ENCODE measurements at regions not wholly inside any gene's neighbourhood (a gene's known extent, or its start where the extent isn't known, plus 50 kb on each side); places are given as distances from the start of the nearest gene placed in this dataset.

DNA sequence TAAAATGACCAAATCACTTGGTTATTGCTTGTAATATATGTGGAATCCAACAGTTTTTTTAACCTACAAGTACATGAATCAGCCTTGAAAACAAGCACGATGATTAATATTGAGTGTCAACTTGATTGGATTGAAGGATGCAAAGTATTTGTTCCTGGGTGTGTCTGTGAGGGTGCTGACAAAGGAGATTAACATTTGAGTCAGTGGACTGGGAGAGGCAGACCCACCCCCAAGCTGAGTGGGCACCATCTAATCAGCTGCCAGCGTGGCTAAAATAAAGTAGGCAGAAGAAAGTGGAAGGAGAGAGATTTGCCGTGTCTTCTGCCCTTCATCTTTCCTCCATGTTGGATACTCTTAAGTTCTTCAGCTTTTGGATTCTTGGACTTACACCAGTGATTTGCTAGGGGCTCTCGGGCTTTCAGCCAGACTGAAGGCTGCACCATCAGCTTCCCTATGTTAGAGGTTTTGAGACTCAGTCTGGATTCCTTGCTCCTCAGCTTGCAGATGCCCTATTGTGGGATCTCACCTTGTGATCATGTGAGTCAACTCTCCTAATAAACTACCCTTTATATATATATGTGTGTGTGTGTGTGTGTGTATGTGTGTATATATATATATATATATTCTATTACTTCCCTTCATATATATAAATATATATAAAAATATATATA lies 118.4 kb upstream of the WDR11 start:
- Histone ChIP-seq H4K20me1 (ENCODE audit: low read depth) (no peaks in the 10 kb centered on the region), H3K27me3 (no peaks in the 10 kb centered on the region), H3K4me1 (no peaks in the 10 kb centered on the region), H2AFZ (replicated peaks) (no peak overlapping the region), H3K9me3 (ENCODE audit: low read depth) (no peaks in the 10 kb centered on the region), H3K79me2 (ENCODE audit: low read depth) (no peaks in the 10 kb centered on the region), H3F3A (ENCODE audit: low read depth) (peaks cover 16% of the 10 kb centered on the region), H3K4me2 (no peak overlapping the region), H3K27ac (no peak overlapping the region), H3K4me3 (no peak overlapping the region), H3K36me3 (no peaks in the 10 kb centered on the region), H3K9ac (no peak overlapping the region)
- H3K36me3 Mint-ChIP-seq, result no peaks in the 10 kb centered on the region
- no peaks in the 10 kb centered on the region for H3K4me1 Mint-ChIP-seq
- no peak overlapping the region for H3K4me3 Mint-ChIP-seq
- no peaks in the 10 kb centered on the region for H3K9me3 Mint-ChIP-seq
- TF ChIP-seq, protein P1, sequence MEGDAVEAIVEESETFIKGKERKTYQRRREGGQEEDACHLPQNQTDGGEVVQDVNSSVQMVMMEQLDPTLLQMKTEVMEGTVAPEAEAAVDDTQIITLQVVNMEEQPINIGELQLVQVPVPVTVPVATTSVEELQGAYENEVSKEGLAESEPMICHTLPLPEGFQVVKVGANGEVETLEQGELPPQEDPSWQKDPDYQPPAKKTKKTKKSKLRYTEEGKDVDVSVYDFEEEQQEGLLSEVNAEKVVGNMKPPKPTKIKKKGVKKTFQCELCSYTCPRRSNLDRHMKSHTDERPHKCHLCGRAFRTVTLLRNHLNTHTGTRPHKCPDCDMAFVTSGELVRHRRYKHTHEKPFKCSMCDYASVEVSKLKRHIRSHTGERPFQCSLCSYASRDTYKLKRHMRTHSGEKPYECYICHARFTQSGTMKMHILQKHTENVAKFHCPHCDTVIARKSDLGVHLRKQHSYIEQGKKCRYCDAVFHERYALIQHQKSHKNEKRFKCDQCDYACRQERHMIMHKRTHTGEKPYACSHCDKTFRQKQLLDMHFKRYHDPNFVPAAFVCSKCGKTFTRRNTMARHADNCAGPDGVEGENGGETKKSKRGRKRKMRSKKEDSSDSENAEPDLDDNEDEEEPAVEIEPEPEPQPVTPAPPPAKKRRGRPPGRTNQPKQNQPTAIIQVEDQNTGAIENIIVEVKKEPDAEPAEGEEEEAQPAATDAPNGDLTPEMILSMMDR (IDR thresholded peaks at IDR 0.05), result no peak
- TF ChIP-seq EZH2 (IDR thresholded peaks at IDR 0.05), result no peak
- no peak for TF ChIP-seq EZH2phosphoT487 (IDR thresholded peaks at IDR 0.05)
- H3K27ac Mint-ChIP-seq, result no peak overlapping the region
- peaks cover 10% of the 10 kb centered on the region for H3K27me3 Mint-ChIP-seq (ENCODE audit: insufficient read depth, low read depth)
- DNase-seq (ENCODE audit: low spot score), result peak; percentile 34

DNA sequence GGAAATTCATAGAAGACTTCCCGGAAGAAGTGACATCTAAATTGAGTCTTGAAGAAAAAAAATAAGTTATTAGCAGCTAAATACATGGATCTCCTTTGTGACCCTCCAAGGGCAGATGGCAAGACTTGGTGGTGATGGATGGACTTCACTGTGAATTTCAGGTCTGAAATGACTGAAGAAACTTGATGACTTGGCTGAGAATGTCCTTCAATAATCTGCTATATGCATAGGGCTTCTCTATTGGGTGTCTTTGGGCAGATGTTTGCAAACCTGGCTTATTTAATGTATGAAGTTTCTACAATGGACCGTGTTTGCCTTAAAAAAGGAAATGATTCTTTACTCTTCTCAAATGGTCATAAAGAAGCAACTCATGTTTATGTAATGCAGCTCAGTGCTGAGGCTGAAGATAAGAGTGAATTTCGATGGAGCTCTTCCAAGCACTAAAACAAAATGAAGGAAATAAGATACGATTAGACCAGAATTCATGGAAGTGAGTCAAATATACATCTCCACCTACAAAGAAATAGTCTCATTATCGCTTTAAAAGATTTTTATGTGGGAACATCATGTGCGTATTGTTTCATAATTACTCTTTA lies 116.6 kb upstream of the WDR11 start:
- H4K20me1 ChIP-seq (ENCODE audit: low read depth), result no peaks in the 10 kb centered on the region
- no peaks in the 10 kb centered on the region for H3K27me3 ChIP-seq
- no peaks in the 10 kb centered on the region for H3K36me3 ChIP-seq

DNA sequence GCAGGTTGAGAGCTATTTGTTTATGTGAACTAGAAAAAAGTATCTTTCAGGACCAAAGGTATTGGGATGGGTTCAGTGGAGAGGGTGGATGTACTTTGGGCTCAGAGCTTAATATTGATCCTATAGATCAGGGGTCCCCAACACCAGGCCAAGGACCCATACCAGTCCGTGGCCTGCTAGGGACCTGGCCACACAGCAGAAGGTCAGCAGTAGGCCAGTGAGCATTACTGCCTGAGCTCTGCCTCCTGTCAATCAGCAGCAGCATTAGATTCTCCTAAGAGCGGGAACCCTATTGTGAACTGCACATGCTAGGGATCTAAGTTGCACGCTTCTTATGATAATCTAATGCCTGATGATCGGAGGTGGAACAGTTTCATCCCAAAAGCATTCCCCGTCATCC lies 115.8 kb upstream of the WDR11 start:
- Histone ChIP-seq H3K36me3 (no peaks in the 10 kb centered on the region), H3K27ac (no peak overlapping the region), H3K9ac (no peak overlapping the region), H3K9me3 (ENCODE audit: low read depth) (no peaks in the 10 kb centered on the region), H3K79me2 (ENCODE audit: low read depth) (no peaks in the 10 kb centered on the region), H2AFZ (replicated peaks) (no peak overlapping the region), H3K4me3 (no peak overlapping the region), H3K4me1 (no peaks in the 10 kb centered on the region), H3F3A (ENCODE audit: low read depth) (peaks cover 16% of the 10 kb centered on the region), H4K20me1 (ENCODE audit: low read depth) (no peaks in the 10 kb centered on the region), H3K27me3 (no peaks in the 10 kb centered on the region), H3K4me2 (no peak overlapping the region)
- DNase-seq (ENCODE audit: low spot score), result no peak
- TF ChIP-seq EZH2phosphoT487 (IDR thresholded peaks at IDR 0.05), result no peak
- TF ChIP-seq EZH2 (IDR thresholded peaks at IDR 0.05), result no peak
- TF ChIP-seq, protein P1 (IDR thresholded peaks at IDR 0.05), result no peak
- Mint-ChIP-seq H3K36me3 (no peaks in the 10 kb centered on the region), H3K9me3 (no peaks in the 10 kb centered on the region), H3K4me1 (no peaks in the 10 kb centered on the region), H3K27me3 (ENCODE audit: insufficient read depth, low read depth) (peaks cover 10% of the 10 kb centered on the region), H3K4me3 (no peak overlapping the region), H3K27ac (no peak overlapping the region)

More for the DNA sequence above, 116.6 kb upstream of the WDR11 start:
- H2AFZ ChIP-seq (replicated peaks), result no peak overlapping the region
- H3K4me1 ChIP-seq, result no peaks in the 10 kb centered on the region
- peaks cover 10% of the 10 kb centered on the region for H3K27me3 Mint-ChIP-seq (ENCODE audit: insufficient read depth, low read depth)
- no peaks in the 10 kb centered on the region for H3K79me2 ChIP-seq (ENCODE audit: low read depth)
- no peak overlapping the region for H3K4me3 Mint-ChIP-seq
- H3K4me2 ChIP-seq, result no peak overlapping the region
- DNase-seq (ENCODE audit: low spot score), result no peak
- peaks cover 16% of the 10 kb centered on the region for H3F3A ChIP-seq (ENCODE audit: low read depth)
- H3K27ac ChIP-seq, result no peak overlapping the region
- no peak overlapping the region for H3K9ac ChIP-seq
- no peak overlapping the region for H3K4me3 ChIP-seq
- H3K27ac Mint-ChIP-seq, result no peak overlapping the region
- H3K9me3 Mint-ChIP-seq, result no peaks in the 10 kb centered on the region
- no peak for TF ChIP-seq EZH2phosphoT487 (IDR thresholded peaks at IDR 0.05)
- no peak for TF ChIP-seq EZH2 (IDR thresholded peaks at IDR 0.05)
- TF ChIP-seq, protein P1 (IDR thresholded peaks at IDR 0.05), result no peak
- no peaks in the 10 kb centered on the region for H3K9me3 ChIP-seq (ENCODE audit: low read depth)
- no peaks in the 10 kb centered on the region for H3K36me3 Mint-ChIP-seq
- H3K4me1 Mint-ChIP-seq, result no peaks in the 10 kb centered on the region
